ENCODE measurements at regions not wholly inside any gene's neighbourhood (a gene's known extent, or its start where the extent isn't known, plus 50 kb on each side); places are given as distances from the start of the nearest gene placed in this dataset.

DNA sequence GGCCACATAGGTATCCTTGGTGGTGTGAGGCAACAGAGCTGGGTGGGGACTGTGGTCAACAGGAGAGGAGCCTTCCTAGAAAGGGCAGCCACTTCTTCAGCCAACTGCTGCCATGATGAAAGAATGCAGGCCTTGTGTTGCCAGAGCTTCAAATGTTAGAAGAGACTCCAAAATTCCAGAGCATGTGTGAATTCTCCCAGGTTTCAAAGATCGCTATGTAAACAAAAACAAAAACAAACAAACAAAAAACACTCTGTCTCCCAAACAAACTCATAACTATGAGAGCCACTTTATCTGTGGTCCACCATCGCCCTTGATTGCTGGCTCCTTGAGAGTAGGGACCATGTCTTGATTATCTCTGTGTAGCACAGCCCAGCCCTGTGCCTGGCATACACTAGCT lies 55.5 kb upstream of the ZNF423 start:
- BruUV-seq (replicated peaks), result no TSS peak
- Histone ChIP-seq H3K9me2 (ENCODE audit: insufficient read depth) (no peaks in the 10 kb centered on the region), H3K4me3 (replicated peaks in 1 of 2; ENCODE audit: low read depth in 1 of 2, low read length in 2 of 2) (no peak overlapping the region), H3K27me3 (ENCODE audit: insufficient read depth, low read length) (peaks cover 5% of the 10 kb centered on the region; the same call in 1 of the 2 replicates), H3K4me1 (ENCODE audit: control insufficient read depth in 1 of 2, insufficient read depth in 2 of 2, low read length in 2 of 2) (no peaks in the 10 kb centered on the region), H3K9me3 (ENCODE audit: control insufficient read depth in 1 of 2, insufficient read depth in 1 of 2, low read depth in 1 of 2, low read length in 2 of 2) (no peaks in the 10 kb centered on the region), H3K79me2 (ENCODE audit: insufficient read depth, low read length) (no peaks in the 10 kb centered on the region), H3K36me3 (ENCODE audit: control insufficient read depth in 1 of 2, insufficient read depth in 2 of 2, low read length in 2 of 2) (no peaks in the 10 kb centered on the region), H2AFZ (ENCODE audit: low read depth, low read length, poor library complexity, severe bottlenecking) (no peak overlapping the region), H3K4me2 (ENCODE audit: low read length) (no peak overlapping the region), H3K27ac (ENCODE audit: low read depth, low read length) (no peak overlapping the region), H4K20me1 (ENCODE audit: insufficient read depth) (no peaks in the 10 kb centered on the region), H3K9ac (ENCODE audit: low read length) (no peak overlapping the region)
- TF ChIP-seq CBX3 (IDR thresholded peaks at IDR 0.05; ENCODE audit: low read depth) (no peak), CEBPB (IDR thresholded peaks at IDR 0.05; ENCODE audit: low read depth) (no peak), EGR1 (IDR thresholded peaks at IDR 0.05; ENCODE audit: low read depth) (no peak), POLR2A (IDR thresholded peaks at IDR 0.05; ENCODE audit: borderline replicate concordance, extremely low read depth, insufficient read depth, insufficient read length) (no peak), TCF7L2 (IDR thresholded peaks at IDR 0.05; ENCODE audit: borderline replicate concordance, extremely low read depth, insufficient read depth, insufficient read length) (no peak), RAD21 (IDR thresholded peaks at IDR 0.05; ENCODE audit: low read depth) (no peak), ZNF274 (IDR thresholded peaks at IDR 0.05; ENCODE audit: low read depth, low read length) (no peak), FOSL1 (IDR thresholded peaks at IDR 0.05; ENCODE audit: low read depth) (no peak), ZFX (IDR thresholded peaks at IDR 0.05) (no peak), SP1 (IDR thresholded peaks at IDR 0.05; ENCODE audit: low read depth) (no peak)
- intact Hi-C loops (cut with micrococcal nuclease), result no loop called here
- no peak for ATAC-seq
- RAD21 ChIA-PET (ENCODE audit: low non-redundant PET in 1 of 2, low total read pairs in 2 of 2, uncharacterized antibody in 2 of 2, unreplicated experiment in 2 of 2), result no interaction called here
- DNase-seq (ENCODE audit: low read depth, low spot score), result no peak
- POLR2A ChIA-PET, result no interaction called here
- CTCF ChIA-PET, result interaction anchor here (0.9 kb wide), 1 partner anchor 10 kb away, joined by 3 read pairs; no protein-coding TSS in a partner anchor

DNA sequence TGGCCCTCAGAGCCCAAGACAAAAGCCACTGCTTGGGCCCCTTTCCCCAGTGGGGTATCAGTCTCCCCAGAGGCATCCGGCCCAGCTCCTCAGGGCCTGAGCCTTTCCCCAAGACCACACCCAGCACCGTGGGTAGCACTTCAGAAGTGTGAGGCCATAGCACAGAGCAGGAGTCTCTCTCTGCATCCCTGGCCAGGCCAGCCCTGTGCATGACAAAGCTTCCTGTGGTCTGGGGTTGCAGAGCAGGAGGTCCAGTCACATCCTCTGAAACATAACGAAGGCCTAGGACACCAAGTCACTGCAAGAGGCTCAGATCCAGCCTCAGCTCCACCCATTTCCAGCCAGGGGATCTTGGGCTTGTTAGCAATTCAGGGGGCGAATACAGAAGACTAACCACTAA lies 56.8 kb upstream of the ZNF423 start:
- Histone ChIP-seq H2AFZ (ENCODE audit: low read depth, low read length, poor library complexity, severe bottlenecking) (no peak overlapping the region), H3K9ac (ENCODE audit: low read length) (no peak overlapping the region), H3K4me3 (replicated peaks in 1 of 2; ENCODE audit: low read depth in 1 of 2, low read length in 2 of 2) (no peak overlapping the region), H3K9me2 (ENCODE audit: insufficient read depth) (no peaks in the 10 kb centered on the region), H3K4me2 (ENCODE audit: low read length) (no peak overlapping the region), H3K27ac (ENCODE audit: low read depth, low read length) (no peak overlapping the region), H3K9me3 (ENCODE audit: control insufficient read depth in 1 of 2, insufficient read depth in 1 of 2, low read depth in 1 of 2, low read length in 2 of 2) (no peaks in the 10 kb centered on the region), H3K79me2 (ENCODE audit: insufficient read depth, low read length) (no peaks in the 10 kb centered on the region), H3K36me3 (ENCODE audit: control insufficient read depth in 1 of 2, insufficient read depth in 2 of 2, low read length in 2 of 2) (no peaks in the 10 kb centered on the region), H4K20me1 (ENCODE audit: insufficient read depth) (no peaks in the 10 kb centered on the region), H3K27me3 (ENCODE audit: insufficient read depth, low read length) (peaks cover 5% of the 10 kb centered on the region; the same call in 1 of the 2 replicates), H3K4me1 (ENCODE audit: control insufficient read depth in 1 of 2, insufficient read depth in 2 of 2, low read length in 2 of 2) (no peaks in the 10 kb centered on the region)
- RAD21 ChIA-PET (ENCODE audit: low non-redundant PET in 1 of 2, low total read pairs in 2 of 2, uncharacterized antibody in 2 of 2, unreplicated experiment in 2 of 2), result no interaction called here
- CTCF ChIA-PET, result no interaction called here
- POLR2A ChIA-PET, result no interaction called here
- BruUV-seq (replicated peaks), result no TSS peak
- TF ChIP-seq ZNF274 (IDR thresholded peaks at IDR 0.05; ENCODE audit: low read depth, low read length), result no peak
- TF ChIP-seq ELF1 (IDR thresholded peaks at IDR 0.05; ENCODE audit: borderline replicate concordance, low read depth), result no peak
- no peak for TF ChIP-seq POLR2AphosphoS5 (IDR thresholded peaks at IDR 0.05; ENCODE audit: low read depth, low read length)
- no peak for TF ChIP-seq POLR2A (IDR thresholded peaks at IDR 0.05; ENCODE audit: borderline replicate concordance, extremely low read depth, insufficient read depth, insufficient read length)
- TF ChIP-seq JUND (IDR thresholded peaks at IDR 0.05), result no peak
- TF ChIP-seq EZH2phosphoT487 (IDR thresholded peaks at IDR 0.05; ENCODE audit: borderline replicate concordance), result no peak
- TF ChIP-seq, protein P1, sequence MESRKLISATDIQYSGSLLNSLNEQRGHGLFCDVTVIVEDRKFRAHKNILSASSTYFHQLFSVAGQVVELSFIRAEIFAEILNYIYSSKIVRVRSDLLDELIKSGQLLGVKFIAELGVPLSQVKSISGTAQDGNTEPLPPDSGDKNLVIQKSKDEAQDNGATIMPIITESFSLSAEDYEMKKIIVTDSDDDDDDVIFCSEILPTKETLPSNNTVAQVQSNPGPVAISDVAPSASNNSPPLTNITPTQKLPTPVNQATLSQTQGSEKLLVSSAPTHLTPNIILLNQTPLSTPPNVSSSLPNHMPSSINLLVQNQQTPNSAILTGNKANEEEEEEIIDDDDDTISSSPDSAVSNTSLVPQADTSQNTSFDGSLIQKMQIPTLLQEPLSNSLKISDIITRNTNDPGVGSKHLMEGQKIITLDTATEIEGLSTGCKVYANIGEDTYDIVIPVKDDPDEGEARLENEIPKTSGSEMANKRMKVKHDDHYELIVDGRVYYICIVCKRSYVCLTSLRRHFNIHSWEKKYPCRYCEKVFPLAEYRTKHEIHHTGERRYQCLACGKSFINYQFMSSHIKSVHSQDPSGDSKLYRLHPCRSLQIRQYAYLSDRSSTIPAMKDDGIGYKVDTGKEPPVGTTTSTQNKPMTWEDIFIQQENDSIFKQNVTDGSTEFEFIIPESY (IDR thresholded peaks at IDR 0.05; ENCODE audit: extremely low read depth, insufficient replicate concordance, low read length), result no peak
- ATAC-seq (no peak), DNase-seq (ENCODE audit: low read depth, low spot score) (no peak)
- intact Hi-C loops (cut with micrococcal nuclease), result no loop called here

All from HCT116 (cell line).